GM13976 (cell line): ENCODE measurements at regions not wholly inside any gene's neighbourhood (a gene's known extent, or its start where the extent isn't known, plus 50 kb on each side); places are given as distances from the start of the nearest gene placed in this dataset.

Experiments
- DNase-seq: peaks from one replicate; pipeline ENCODE4 v3.0.0; 2012; ENCODE audit warnings: low spot score
- CTCF ChIP-seq: IDR thresholded peaks from 2 replicates; pipeline ENCODE4 v1.5.1; 2012; ENCODE audit warnings: borderline replicate concordance, mild to moderate bottlenecking; ENCODE audit not compliant: insufficient read depth; ENCODE audit errors: extremely low read depth, missing control alignments, control extremely low read depth
- in situ Hi-C: fragments of 300-500 bp; cut with MboI; formaldehyde crosslinking; loops from one replicate; pipeline ENCODE4 v1.12.0; 2022; ENCODE audit warnings: low sequenced_read_pairs, mixed read lengths, inconsistent platforms; ENCODE audit not compliant: unreplicated experiment

GRCh38 chr6:88456221-88456859 is 290.2 kb upstream of the CNR1 start:
- TF ChIP-seq CTCF = no peak
- no peak for DNase-seq
- in situ Hi-C loops = no loop called here

GRCh38 chr6:88455317-88455716 is 289.2 kb upstream of the CNR1 start:
- no peak for DNase-seq
- in situ Hi-C loops = no loop called here
- no peak for TF ChIP-seq CTCF

GRCh38 chr6:88454658-88455057 is 288.5 kb upstream of the CNR1 start:
- in situ Hi-C loops = no loop called here
- DNase-seq = no peak
- TF ChIP-seq CTCF = no peak

GRCh38 chr6:88449770-88450169 is 283.6 kb upstream of the CNR1 start:
- no peak for TF ChIP-seq CTCF
- in situ Hi-C loops = no loop called here
- no peak for DNase-seq

GRCh38 chr6:88445188-88445965 is 279.2 kb upstream of the CNR1 start:
- no peak for DNase-seq
- in situ Hi-C loops = no loop called here
- no peak for TF ChIP-seq CTCF

- TF ChIP-seq CTCF = no peak
- in situ Hi-C loops = no loop called here
- no peak for DNase-seq
These were observed 277.4 kb upstream of the CNR1 start for GRCh38 chr6:88443554-88443953.
